Natural killer cell treated with Interleukin-12 subunit alpha and Interleukin-12 subunit beta and Interleukin-15 and Interleukin-18, amount 100 ng/mL, for 72 hours (primary cell): ENCODE measurements at regions not wholly inside any gene's neighbourhood (a gene's known extent, or its start where the extent isn't known, plus 50 kb on each side); places are given as distances from the start of the nearest gene placed in this dataset.

Experiments used
- ATAC-seq, 2 donors: fragments of 150-1000 bp; cut with Tn5 transposase in 1 of 2; sonication (Bioruptor Pico), chemical (Tn5 transposase) in 1 of 2; 2 replicates each; pipeline ENCODE4 v1.10.0; 2021
- DNase-seq: peaks from one replicate; pipeline ENCODE4 v3.0.0; 2022; ENCODE audit warnings: low spot score
- H3K27ac Mint-ChIP-seq, 2 donors: 1 replicate in 1 of 2; 2 replicates in 1 of 2; pipeline ENCODE4 v1.8.0; 2022; ENCODE audit warnings: mixed read lengths in 2 of 2, mild to moderate bottlenecking in 1 of 2, moderate library complexity in 1 of 2
- H3K27me3 Mint-ChIP-seq, 2 donors: 1 replicate in 1 of 2; 2 replicates in 1 of 2; pipeline ENCODE4 v1.8.0; 2022; ENCODE audit warnings: mixed read lengths in 2 of 2
- H3K36me3 Mint-ChIP-seq: one replicate; pipeline ENCODE4 v1.8.0; 2022; ENCODE audit warnings: mixed read lengths
- H3K4me1 Mint-ChIP-seq, 2 donors: 1 replicate in 1 of 2; 2 replicates in 1 of 2; pipeline ENCODE4 v1.8.0; 2022; ENCODE audit warnings: low read depth in 2 of 2, mixed read lengths in 2 of 2, mild to moderate bottlenecking in 1 of 2
- H3K4me3 Mint-ChIP-seq: one replicate; pipeline ENCODE4 v1.8.0; 2022; ENCODE audit warnings: mixed read lengths
- H3K9me3 Mint-ChIP-seq: 2 replicates; pipeline ENCODE4 v1.8.0; 2022; ENCODE audit warnings: mixed read lengths

DNA sequence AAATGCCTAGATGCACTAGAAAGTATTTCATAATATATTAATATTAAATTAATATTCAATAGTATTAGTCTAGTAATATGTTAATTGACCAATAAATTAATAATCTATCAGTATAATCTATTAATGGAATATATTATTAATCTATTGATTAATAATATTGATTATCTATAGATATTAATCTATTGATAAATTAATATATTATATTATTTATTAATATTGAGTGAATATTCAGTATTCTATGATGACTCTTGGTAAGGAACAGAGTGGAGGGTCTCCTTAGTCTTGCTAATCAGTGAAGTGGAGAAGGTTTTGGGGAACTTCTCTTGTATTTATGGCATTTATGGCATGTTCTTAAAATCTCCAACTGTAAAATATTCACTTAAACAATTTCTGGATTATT is 679.3 kb upstream of the FLRT2 start:
- Mint-ChIP-seq H3K4me3 (no peak overlapping the region), H3K27ac (no peak overlapping the region), H3K4me1 (no peaks in the 10 kb centered on the region), H3K36me3 (no peaks in the 10 kb centered on the region), H3K9me3 (peaks cover 16% of the 10 kb centered on the region), H3K27me3 (no peaks in the 10 kb centered on the region)
- ATAC-seq (no peak), DNase-seq (no peak)

DNA sequence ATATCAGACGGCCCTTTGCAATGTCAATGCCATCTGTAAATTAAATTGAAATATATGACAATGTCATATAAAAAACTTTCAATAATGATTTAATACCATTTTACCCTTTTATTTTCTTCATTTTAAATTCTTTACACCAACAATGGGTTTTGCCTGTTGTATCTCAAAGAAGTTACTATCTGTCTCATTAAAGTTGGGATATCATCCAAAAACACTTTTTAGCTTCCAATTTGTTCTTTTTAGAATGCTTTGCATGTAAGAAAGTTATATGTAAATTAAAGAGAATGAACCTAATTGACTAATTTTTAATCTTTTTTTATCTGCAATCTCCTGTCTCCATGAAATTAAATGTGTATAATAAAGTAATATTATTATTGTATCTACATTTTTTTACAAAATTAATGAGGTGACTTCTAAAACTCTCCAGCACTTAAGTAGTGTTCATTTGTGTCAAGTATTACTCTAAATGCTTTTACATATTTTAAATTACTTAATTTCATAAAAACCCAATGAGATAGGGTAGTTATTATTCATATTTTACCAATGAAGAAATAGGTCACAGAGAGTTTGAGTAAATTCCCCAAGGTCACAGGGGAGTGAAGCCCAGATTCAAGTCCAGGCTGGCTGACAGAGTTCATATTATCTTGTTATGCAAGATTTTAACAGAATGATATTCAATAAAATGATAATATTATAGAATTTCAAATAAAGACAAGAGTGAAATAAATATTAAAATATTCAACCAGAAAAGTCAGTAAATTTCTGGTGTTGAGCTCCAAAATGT is 673.0 kb upstream of the FLRT2 start:
- DNase-seq (no peak), ATAC-seq (no peak)
- Mint-ChIP-seq H3K27me3 (no peaks in the 10 kb centered on the region), H3K4me3 (no peak overlapping the region), H3K36me3 (no peaks in the 10 kb centered on the region), H3K27ac (no peak overlapping the region), H3K9me3 (peaks cover 19% of the 10 kb centered on the region), H3K4me1 (no peaks in the 10 kb centered on the region)

DNA sequence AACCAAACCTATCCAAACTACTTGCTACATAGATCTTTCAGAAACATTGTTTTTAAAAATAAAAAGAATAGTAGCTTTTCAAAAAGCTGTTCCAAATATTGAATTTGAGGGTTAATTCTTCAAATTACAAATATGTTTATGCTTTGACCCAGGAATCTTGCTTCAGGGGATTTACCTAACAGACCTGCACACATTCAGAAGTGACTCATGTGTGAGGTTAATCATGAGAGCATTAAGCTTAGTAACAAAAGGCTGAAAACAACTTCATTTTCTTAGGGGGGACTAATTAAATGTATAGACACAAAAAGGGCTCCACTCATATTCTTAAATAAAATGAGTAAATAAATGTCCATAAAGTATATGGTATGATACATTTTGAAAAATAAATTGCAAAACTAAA is 672.4 kb upstream of the FLRT2 start:
- no peak for ATAC-seq
- Mint-ChIP-seq H3K36me3 (no peaks in the 10 kb centered on the region), H3K9me3 (peaks cover 19% of the 10 kb centered on the region), H3K4me3 (no peak overlapping the region), H3K27me3 (no peaks in the 10 kb centered on the region), H3K4me1 (no peaks in the 10 kb centered on the region), H3K27ac (no peak overlapping the region)
- DNase-seq: no peak

DNA sequence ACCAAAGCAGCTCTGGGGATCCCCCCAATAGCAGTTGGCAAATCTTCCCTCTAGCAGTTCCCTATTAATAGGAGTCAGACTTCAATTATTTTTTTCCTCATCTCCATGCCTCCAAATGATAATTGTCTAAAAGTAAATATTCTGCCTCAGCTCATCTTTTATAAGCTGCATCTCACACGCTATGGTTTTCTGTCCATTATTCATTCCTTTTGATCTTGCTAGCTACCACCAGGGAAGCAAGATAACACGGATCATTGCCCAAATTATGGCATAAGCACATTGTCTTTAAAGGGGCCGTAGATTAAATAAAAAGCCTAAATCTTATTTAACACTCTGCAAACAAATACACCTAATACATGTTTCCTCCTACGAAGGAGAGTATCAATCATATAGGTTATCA is 670.8 kb upstream of the FLRT2 start:
- H3K36me3 Mint-ChIP-seq: no peaks in the 10 kb centered on the region
- no peak overlapping the region for H3K4me3 Mint-ChIP-seq
- H3K27me3 Mint-ChIP-seq: no peaks in the 10 kb centered on the region
- H3K9me3 Mint-ChIP-seq: peaks cover 20% of the 10 kb centered on the region
- H3K4me1 Mint-ChIP-seq: no peaks in the 10 kb centered on the region
- DNase-seq (no peak), ATAC-seq (no peak)
- H3K27ac Mint-ChIP-seq: no peak overlapping the region

DNA sequence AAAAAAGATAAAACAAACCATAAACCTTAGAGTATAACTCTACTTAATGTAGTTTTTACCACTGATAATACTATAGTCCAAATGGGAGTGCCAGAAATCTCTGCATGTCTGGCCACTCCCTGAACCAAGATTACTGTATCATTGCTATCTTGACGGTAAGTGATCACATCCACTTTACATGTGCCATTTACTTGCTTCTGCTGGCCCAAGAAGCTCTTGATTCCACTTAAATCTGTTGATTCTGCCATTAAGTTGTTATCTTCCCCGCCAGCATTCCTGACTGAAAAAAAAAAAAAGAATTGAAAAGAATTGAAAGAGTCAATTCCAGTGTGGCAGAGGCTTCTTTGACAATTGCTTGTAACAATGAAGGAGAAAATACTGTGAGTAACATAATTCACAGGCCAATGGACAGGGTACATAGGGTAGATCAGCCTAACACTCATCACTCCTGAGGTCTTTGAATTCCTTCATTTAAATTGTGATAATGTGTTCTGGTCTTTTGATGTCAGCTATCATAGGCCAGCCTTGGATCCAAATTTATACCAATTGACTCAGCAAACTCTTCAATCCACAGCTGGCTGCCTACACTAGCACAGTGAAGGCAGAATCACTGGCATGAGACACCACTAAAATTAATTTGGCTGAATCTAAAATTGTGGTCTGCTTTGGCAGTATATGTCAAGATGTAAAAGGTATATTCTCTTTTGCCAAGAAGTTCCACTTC is 665.2 kb upstream of the FLRT2 start:
- Mint-ChIP-seq H3K4me1 (no peaks in the 10 kb centered on the region), H3K27ac (no peak overlapping the region), H3K27me3 (no peaks in the 10 kb centered on the region), H3K4me3 (no peak overlapping the region), H3K9me3 (peaks cover 13% of the 10 kb centered on the region), H3K36me3 (no peaks in the 10 kb centered on the region)
- ATAC-seq (no peak), DNase-seq (no peak)

DNA sequence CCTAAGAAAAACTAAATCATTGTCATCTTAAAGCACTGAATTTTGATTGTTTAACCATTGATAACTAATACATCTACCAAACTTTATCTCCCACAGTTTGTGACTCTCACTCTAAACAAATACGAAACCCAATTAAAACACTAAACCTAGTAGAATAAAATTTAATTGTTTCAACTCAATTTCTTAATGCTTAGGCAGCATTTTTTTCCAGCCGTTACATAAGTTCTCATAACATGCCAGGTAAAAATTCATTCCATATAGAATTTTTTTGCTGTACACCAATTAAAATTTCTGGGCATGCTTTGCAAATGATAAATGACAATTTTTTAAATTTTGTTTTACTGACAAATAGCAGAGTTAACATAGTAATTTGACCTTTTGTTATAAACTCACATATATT is 658.2 kb upstream of the FLRT2 start:
- Mint-ChIP-seq H3K4me3 (no peak overlapping the region), H3K36me3 (no peaks in the 10 kb centered on the region), H3K27me3 (no peaks in the 10 kb centered on the region), H3K27ac (no peak overlapping the region), H3K4me1 (no peaks in the 10 kb centered on the region), H3K9me3 (peaks cover 8% of the 10 kb centered on the region)
- ATAC-seq (no peak), DNase-seq (no peak)

DNA sequence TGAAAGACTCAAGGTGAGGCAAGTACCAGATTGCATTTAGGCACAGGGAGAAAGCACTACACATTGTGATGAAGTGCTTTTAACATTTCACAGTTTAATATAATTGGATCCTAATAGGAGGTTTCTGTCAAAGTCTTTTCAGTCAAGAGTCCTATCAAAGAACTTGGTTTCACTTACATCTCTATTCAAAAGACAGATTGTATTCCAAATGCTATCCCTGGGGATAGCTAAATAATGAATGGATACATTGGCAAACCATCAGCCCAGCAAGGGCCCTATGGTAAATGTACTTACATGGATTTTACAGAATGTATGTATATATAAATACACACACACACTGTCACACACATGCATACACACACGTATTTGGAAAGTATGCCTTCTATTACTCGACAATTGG is 655.5 kb upstream of the FLRT2 start:
- DNase-seq: no peak
- Mint-ChIP-seq H3K27me3 (no peaks in the 10 kb centered on the region), H3K4me3 (no peak overlapping the region), H3K4me1 (no peaks in the 10 kb centered on the region), H3K36me3 (no peaks in the 10 kb centered on the region), H3K9me3 (peaks cover 8% of the 10 kb centered on the region), H3K27ac (no peak overlapping the region)
- no peak for ATAC-seq

DNA sequence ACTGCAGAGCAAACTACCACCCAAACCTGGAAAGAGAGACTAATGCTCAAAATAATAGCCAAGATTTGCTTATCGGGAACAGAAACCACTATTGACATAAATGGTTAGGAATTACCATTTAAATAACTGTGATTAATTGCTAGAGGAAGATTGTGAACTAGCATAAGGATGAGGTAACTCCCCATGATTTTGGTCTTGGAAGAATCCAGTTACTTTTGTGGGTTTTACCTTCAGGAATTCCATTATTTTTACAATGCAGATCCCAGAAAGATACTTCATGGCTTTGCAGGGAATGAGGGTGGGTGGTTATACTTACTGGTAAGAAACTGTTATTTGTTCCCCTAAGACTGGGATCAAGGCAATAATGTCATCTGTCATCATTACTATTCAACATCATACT is 652.9 kb upstream of the FLRT2 start:
- no peaks in the 10 kb centered on the region for H3K36me3 Mint-ChIP-seq
- DNase-seq (no peak), ATAC-seq (no peak)
- no peaks in the 10 kb centered on the region for H3K27me3 Mint-ChIP-seq
- no peak overlapping the region for H3K27ac Mint-ChIP-seq
- peaks cover 4% of the 10 kb centered on the region for H3K9me3 Mint-ChIP-seq
- H3K4me3 Mint-ChIP-seq: no peak overlapping the region
- no peaks in the 10 kb centered on the region for H3K4me1 Mint-ChIP-seq

DNA sequence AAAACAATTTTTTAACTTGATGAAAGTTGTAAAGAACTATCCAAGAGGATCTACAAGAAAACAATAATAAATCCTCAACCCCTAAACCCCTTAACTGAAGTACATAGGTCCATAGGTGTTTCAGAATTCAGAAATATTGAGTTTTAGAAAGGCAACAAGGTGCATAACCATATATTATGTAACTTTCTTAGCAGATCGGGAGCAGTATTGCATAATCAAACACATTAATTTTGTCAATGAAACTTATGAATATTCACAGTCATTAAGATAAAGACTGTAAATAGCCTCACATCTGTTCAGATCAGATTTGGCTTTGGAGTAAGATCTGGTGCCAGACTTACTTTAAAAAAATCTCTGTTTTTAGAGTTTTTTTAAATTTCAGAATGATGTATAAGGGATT is 647.1 kb upstream of the FLRT2 start:
- ATAC-seq (no peak), DNase-seq (no peak)
- Mint-ChIP-seq H3K27ac (no peak overlapping the region), H3K27me3 (no peaks in the 10 kb centered on the region), H3K9me3 (peaks cover 3% of the 10 kb centered on the region), H3K4me1 (no peaks in the 10 kb centered on the region), H3K4me3 (no peak overlapping the region), H3K36me3 (no peaks in the 10 kb centered on the region)

DNA sequence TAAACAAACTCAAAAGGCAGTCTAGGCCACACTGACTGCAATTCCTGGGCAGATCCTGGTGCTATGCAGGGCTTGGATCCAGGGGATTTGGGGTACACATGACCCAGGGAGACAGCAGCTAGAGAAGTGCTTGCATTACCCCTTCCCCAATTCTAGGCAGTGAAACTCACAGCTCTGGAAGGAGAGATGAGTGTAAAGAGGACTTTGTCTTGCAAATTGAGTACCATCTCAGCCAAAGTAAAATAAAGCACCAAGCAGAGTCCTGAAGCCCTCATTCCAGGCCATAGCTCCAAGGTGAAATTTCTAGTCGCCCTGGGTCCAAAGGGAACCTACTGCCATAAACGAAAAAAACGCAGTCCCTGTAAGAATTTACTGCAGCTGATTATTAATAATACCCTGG is 644.9 kb upstream of the FLRT2 start:
- H3K36me3 Mint-ChIP-seq: peaks cover 6% of the 10 kb centered on the region
- DNase-seq: no peak
- H3K9me3 Mint-ChIP-seq: peaks cover 9% of the 10 kb centered on the region
- H3K4me3 Mint-ChIP-seq: no peak overlapping the region
- no peak for ATAC-seq
- no peak overlapping the region for H3K27ac Mint-ChIP-seq
- no peaks in the 10 kb centered on the region for H3K4me1 Mint-ChIP-seq
- H3K27me3 Mint-ChIP-seq: no peaks in the 10 kb centered on the region

DNA sequence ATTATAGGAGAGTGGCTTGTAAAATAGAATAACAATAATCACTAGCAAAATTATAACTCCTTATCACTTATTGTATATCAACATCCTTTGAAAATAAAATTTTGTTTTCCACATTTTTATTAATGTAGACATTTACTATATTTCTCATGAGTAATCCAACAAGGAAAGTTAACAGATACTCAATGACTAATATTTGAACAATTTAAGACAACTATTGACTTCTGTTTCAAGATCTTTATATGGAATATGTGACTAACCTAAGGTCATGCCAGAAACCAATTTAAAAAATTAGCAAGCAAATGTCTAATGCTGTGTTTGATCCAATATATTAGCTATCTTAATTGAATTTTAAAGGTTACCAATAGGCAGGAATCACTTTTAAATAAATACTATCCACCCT is 638.5 kb upstream of the FLRT2 start:
- no peak for DNase-seq
- peaks cover 6% of the 10 kb centered on the region for H3K36me3 Mint-ChIP-seq
- no peaks in the 10 kb centered on the region for H3K4me1 Mint-ChIP-seq
- no peak overlapping the region for H3K27ac Mint-ChIP-seq
- H3K27me3 Mint-ChIP-seq: no peaks in the 10 kb centered on the region
- no peak for ATAC-seq
- H3K9me3 Mint-ChIP-seq: peaks cover 12% of the 10 kb centered on the region
- no peak overlapping the region for H3K4me3 Mint-ChIP-seq

DNA sequence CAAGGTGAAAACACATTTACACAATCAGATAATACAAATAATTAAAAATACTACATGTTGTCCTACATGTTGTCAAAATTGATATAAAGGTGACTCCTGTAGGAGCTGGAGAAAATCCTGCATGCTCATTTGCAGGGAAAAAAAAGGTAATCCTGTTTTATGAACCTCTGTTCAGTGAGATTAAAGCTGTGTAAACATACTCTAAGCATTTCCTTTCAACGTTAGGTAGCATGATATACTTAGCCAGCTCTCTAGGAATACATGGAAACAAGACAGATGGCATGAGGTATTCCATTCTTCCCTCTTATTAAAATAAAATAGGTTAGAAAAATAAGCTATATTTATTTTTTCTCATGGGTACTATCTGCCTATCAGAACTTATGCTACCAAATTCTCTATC is 635.7 kb upstream of the FLRT2 start:
- H3K27me3 Mint-ChIP-seq: no peaks in the 10 kb centered on the region
- H3K9me3 Mint-ChIP-seq: peaks cover 19% of the 10 kb centered on the region
- H3K4me1 Mint-ChIP-seq: no peaks in the 10 kb centered on the region
- no peak overlapping the region for H3K4me3 Mint-ChIP-seq
- peaks cover 6% of the 10 kb centered on the region for H3K36me3 Mint-ChIP-seq
- DNase-seq (no peak), ATAC-seq (no peak)
- no peak overlapping the region for H3K27ac Mint-ChIP-seq

DNA sequence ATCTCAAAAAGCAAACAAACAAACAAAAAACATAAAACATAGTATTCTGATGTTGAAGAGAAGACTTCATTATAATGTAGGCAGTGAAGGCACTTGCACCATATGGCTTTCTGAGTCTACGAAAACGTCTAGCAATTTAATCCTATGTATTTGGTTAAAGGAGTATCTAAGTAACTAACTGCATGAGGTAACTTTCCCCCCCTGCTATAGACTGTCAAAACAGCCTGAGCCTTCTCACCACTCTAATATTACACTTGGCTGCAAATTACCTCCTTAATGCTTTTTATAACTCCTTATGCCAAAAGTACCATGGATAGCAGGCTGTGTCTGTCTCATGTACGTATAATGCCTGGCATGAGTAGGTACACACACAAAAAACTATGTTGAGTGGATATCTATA is 607.6 kb upstream of the FLRT2 start:
- Mint-ChIP-seq H3K4me3 (no peak overlapping the region), H3K27ac (no peak overlapping the region), H3K27me3 (no peaks in the 10 kb centered on the region), H3K4me1 (no peaks in the 10 kb centered on the region), H3K9me3 (peaks cover 18% of the 10 kb centered on the region), H3K36me3 (peaks cover 5% of the 10 kb centered on the region)
- no peak for ATAC-seq
- no peak for DNase-seq

DNA sequence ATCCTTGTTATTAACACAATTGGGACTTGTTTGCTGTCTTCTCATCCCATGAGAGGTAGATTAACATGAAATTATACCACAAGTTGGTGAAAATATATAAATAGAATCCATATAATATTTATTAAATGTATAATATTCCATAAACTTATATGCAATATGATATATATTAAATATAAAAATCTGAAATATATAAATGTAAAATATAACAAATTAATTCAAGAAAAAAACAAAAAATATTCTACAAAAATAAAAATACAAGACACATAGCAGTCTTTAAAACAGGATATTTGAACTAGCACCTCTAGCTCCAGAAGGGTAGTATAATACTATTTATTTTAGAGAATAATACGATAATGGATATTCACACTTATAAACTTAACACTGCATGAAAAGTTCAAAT is 603.3 kb upstream of the FLRT2 start:
- no peak for ATAC-seq
- peaks cover 20% of the 10 kb centered on the region for H3K9me3 Mint-ChIP-seq
- H3K4me1 Mint-ChIP-seq: no peaks in the 10 kb centered on the region

More for the DNA sequence above, 603.3 kb upstream of the FLRT2 start:
- H3K4me3 Mint-ChIP-seq: no peak overlapping the region
- DNase-seq: no peak
- no peak overlapping the region for H3K27ac Mint-ChIP-seq
- no peaks in the 10 kb centered on the region for H3K27me3 Mint-ChIP-seq
- peaks cover 5% of the 10 kb centered on the region for H3K36me3 Mint-ChIP-seq
